H9 (cell line): ENCODE measurements at regions not wholly inside any gene's neighbourhood (a gene's known extent, or its start where the extent isn't known, plus 50 kb on each side); places are given as distances from the start of the nearest gene placed in this dataset.

ENCODE experiments used
- DNase-seq: peaks from one replicate; pipeline ENCODE4 v3.0.0-alpha.2; 2017
- H2AFZ ChIP-seq: one replicate; pipeline ENCODE4 v1.6.1; 2013; ENCODE audit warnings: mild to moderate bottlenecking, low read length, control low read depth, moderate library complexity
- H2AK5ac ChIP-seq: 2 replicates; pipeline ENCODE4 v1.6.1; 2013; ENCODE audit warnings: low read length, control low read depth, mixed read lengths; ENCODE audit not compliant: insufficient read length
- H2BK120ac ChIP-seq: one replicate; pipeline ENCODE4 v1.6.1; 2013; ENCODE audit warnings: low read depth, mild to moderate bottlenecking, low read length, control low read depth, inconsistent platforms; ENCODE audit not compliant: poor library complexity, severe bottlenecking
- H2BK12ac ChIP-seq: 2 replicates; pipeline ENCODE4 v1.6.1; 2013; ENCODE audit warnings: low read length, control low read depth, mixed read lengths, low read depth; ENCODE audit not compliant: insufficient read length
- H2BK15ac ChIP-seq: 2 replicates; pipeline ENCODE4 v1.6.1; 2013; ENCODE audit warnings: low read depth, low read length, control low read depth
- H2BK20ac ChIP-seq: one replicate; pipeline ENCODE4 v1.6.1; 2013; ENCODE audit warnings: low read depth, mild to moderate bottlenecking, low read length, control low read depth, inconsistent platforms; ENCODE audit not compliant: poor library complexity, severe bottlenecking
- H2BK5ac ChIP-seq: 2 replicates; pipeline ENCODE4 v1.6.1; 2013; ENCODE audit warnings: low read length, control low read depth, mixed read lengths; ENCODE audit not compliant: insufficient read length
- H3K14ac ChIP-seq: 2 replicates; pipeline ENCODE4 v1.6.1; 2013; ENCODE audit warnings: low read length, control low read depth; ENCODE audit not compliant: insufficient read depth
- H3K18ac ChIP-seq: 2 replicates; pipeline ENCODE4 v1.6.1; 2013; ENCODE audit warnings: low read depth, mild to moderate bottlenecking, mixed read lengths, low read length, control low read depth; ENCODE audit not compliant: insufficient read length
- H3K23ac ChIP-seq: 2 replicates; pipeline ENCODE4 v1.6.1; 2013; ENCODE audit warnings: low read length, control low read depth, mixed read lengths, low read depth; ENCODE audit not compliant: insufficient read length
- H3K23me2 ChIP-seq: 2 replicates; pipeline ENCODE4 v1.6.1; 2013; ENCODE audit warnings: low read depth, mild to moderate bottlenecking, mixed read lengths, low read length, control low read depth; ENCODE audit not compliant: insufficient read length, poor library complexity, severe bottlenecking
- H3K27ac ChIP-seq: 2 replicates; pipeline ENCODE4 v1.5.1; 2013; ENCODE audit warnings: low read length, control low read depth, mixed read lengths, low read depth; ENCODE audit not compliant: insufficient read length
- H3K27me3 ChIP-seq: 2 replicates; pipeline ENCODE4 v1.6.1; 2013; ENCODE audit warnings: low read length, control low read depth, inconsistent platforms; ENCODE audit not compliant: insufficient read depth
- H3K4ac ChIP-seq: 2 replicates; pipeline ENCODE4 v1.6.1; 2013; ENCODE audit warnings: low read depth, mild to moderate bottlenecking, control low read depth, inconsistent platforms, low read length, moderate library complexity
- H3K4me1 ChIP-seq: 2 replicates; pipeline ENCODE4 v1.6.1; 2013; ENCODE audit warnings: low read length, control low read depth, inconsistent platforms; ENCODE audit not compliant: insufficient read depth
- H3K4me2 ChIP-seq: 2 replicates; pipeline ENCODE4 v1.6.1; 2013; ENCODE audit warnings: low read length, control low read depth, mixed read lengths; ENCODE audit not compliant: insufficient read length, insufficient read depth
- H3K56ac ChIP-seq: 2 replicates; pipeline ENCODE4 v1.6.1; 2013; ENCODE audit warnings: low read depth, mild to moderate bottlenecking, mixed read lengths, low read length, control low read depth; ENCODE audit not compliant: insufficient read length
- H3K79me1 ChIP-seq: 2 replicates; pipeline ENCODE4 v1.6.1; 2013; ENCODE audit warnings: low read depth, mild to moderate bottlenecking, moderate library complexity, low read length, control low read depth, inconsistent platforms; ENCODE audit not compliant: insufficient read depth, poor library complexity, severe bottlenecking
- H3K79me2 ChIP-seq: 2 replicates; pipeline ENCODE4 v1.6.1; 2013; ENCODE audit warnings: low read length, control low read depth, inconsistent platforms; ENCODE audit not compliant: insufficient read depth
- H3K9ac ChIP-seq: 2 replicates; pipeline ENCODE4 v1.6.1; 2013; ENCODE audit warnings: low read length, control low read depth, mixed read lengths; ENCODE audit not compliant: insufficient read length; ENCODE audit errors: extremely low read depth
- H3K9me3 ChIP-seq: one replicate; pipeline ENCODE4 v1.6.1; 2013; ENCODE audit warnings: low read depth, low read length, inconsistent platforms; ENCODE audit not compliant: control insufficient read depth
- H3T11ph ChIP-seq: one replicate; pipeline ENCODE4 v1.6.1; 2013; ENCODE audit warnings: mild to moderate bottlenecking, low read length, control low read depth, inconsistent platforms
- H4K20me1 ChIP-seq: one replicate; pipeline ENCODE4 v1.6.1; 2013; ENCODE audit not compliant: control insufficient read depth, insufficient read length, insufficient read depth
- H4K5ac ChIP-seq: 2 replicates; pipeline ENCODE4 v1.6.1; 2013; ENCODE audit warnings: low read depth, mild to moderate bottlenecking, mixed read lengths, low read length, control low read depth; ENCODE audit not compliant: insufficient read length
- H4K8ac ChIP-seq: replicated peaks from 2 replicates; pipeline ENCODE4 v1.6.1; 2013; ENCODE audit warnings: low read length, control low read depth, mixed read lengths, low read depth; ENCODE audit not compliant: insufficient read length
- H4K91ac ChIP-seq: 2 replicates; pipeline ENCODE4 v1.6.1; 2013; ENCODE audit warnings: low read depth, mild to moderate bottlenecking, moderate library complexity, mixed read lengths, low read length, control low read depth; ENCODE audit not compliant: insufficient read length
- H3K27ac Mint-ChIP-seq, 3 experiments: 2 replicates in 2 of 3; 3 replicates in 1 of 3; pipeline ENCODE4 v1.8.0; 2020 to 2021; ENCODE audit warnings: mixed read lengths in 3 of 3, mild to moderate bottlenecking in 1 of 3, moderate library complexity in 1 of 3
- H3K27me3 Mint-ChIP-seq: 2 replicates; pipeline ENCODE4 v1.8.0; 2021; ENCODE audit warnings: low read depth, mild to moderate bottlenecking, moderate library complexity, mixed read lengths
- H3K36me3 Mint-ChIP-seq, 3 experiments: 2 replicates in 2 of 3; 3 replicates in 1 of 3; pipeline ENCODE4 v1.8.0; 2020 to 2021; ENCODE audit warnings: low read depth in 3 of 3, mixed read lengths in 3 of 3; ENCODE audit not compliant: insufficient read depth in 1 of 3
- H3K4me1 Mint-ChIP-seq, 2 experiments: 2 replicates each; pipeline ENCODE4 v1.8.0; 2020; ENCODE audit warnings: mixed read lengths in 2 of 2
- H3K4me3 Mint-ChIP-seq, 2 experiments: 2 replicates in 1 of 2; 3 replicates in 1 of 2; pipeline ENCODE4 v1.8.0; 2020 to 2021; ENCODE audit warnings: mild to moderate bottlenecking in 2 of 2, mixed read lengths in 2 of 2, moderate library complexity in 1 of 2
- H3K9me3 Mint-ChIP-seq, 2 experiments: 2 replicates in 1 of 2; 3 replicates in 1 of 2; pipeline ENCODE4 v1.8.0; 2020; ENCODE audit warnings: mild to moderate bottlenecking in 2 of 2, mixed read lengths in 2 of 2, moderate library complexity in 1 of 2
- WGBS: extraction: QIAGEN DNeasy Blood & Tissue Kit; methylation state at CpG from one replicate; pipeline ENCODE4 v1.1.7; 2013; ENCODE audit warnings: missing lambda C conversion rate, low lambda C conversion rate, mixed read lengths; ENCODE audit not compliant: insufficient read length; ENCODE audit errors: extremely low coverage; 5-methylcytosine and 5-hydroxymethylcytosine counted together
- TF ChIP-seq, protein P1 (sequence below): fragments of 200-600 bp; sonication (generic); conservative IDR thresholded peaks from 3 replicates; pipeline ENCODE4 v1.8.0; 2021; ENCODE audit warnings: antibody characterized with exemption, mild to moderate bottlenecking

DNA sequence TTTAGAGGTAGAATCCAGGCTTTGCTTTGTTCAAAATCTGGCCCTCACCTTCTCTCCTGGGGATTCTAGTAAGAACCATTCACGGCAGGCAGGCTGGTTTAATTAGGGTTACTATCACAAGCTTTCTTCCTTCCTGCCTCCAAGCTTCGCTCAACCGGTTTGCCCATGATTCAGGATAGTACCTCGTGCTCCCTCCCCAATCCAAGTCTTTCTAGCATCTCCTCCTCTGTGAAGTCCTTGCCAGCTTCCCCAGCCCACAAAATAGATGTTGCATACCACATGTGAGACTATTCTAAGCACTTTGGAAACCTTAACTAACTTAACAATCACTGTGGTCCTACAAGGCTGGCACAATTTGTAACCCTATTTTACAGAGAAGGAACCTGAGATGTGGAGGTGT, 135.1 kb downstream of the SOCS6 start:
- no peak overlapping the region for H4K5ac ChIP-seq
- no peak overlapping the region for H2AFZ ChIP-seq
- no peaks in the 10 kb centered on the region for H3K23me2 ChIP-seq
- no peak overlapping the region for H3K14ac ChIP-seq
- H3K18ac ChIP-seq, result no peak overlapping the region
- H3K23ac ChIP-seq, result no peak overlapping the region
- no peaks in the 10 kb centered on the region for H3K27me3 Mint-ChIP-seq
- no peak for DNase-seq
- H3K9me3 Mint-ChIP-seq, result no peaks in the 10 kb centered on the region
- H4K91ac ChIP-seq, result no peak overlapping the region
- H3T11ph ChIP-seq, result no peak overlapping the region
- no peak overlapping the region for H2BK120ac ChIP-seq
- H3K27ac Mint-ChIP-seq, result 0 out of 7 replicates have a peak overlapping the region, but pooled peaks of 2 of the 3 experiments have one; percentile 1 to 49
- no peak overlapping the region for H3K4me2 ChIP-seq
- H2BK5ac ChIP-seq, result no peak overlapping the region
- H3K9ac ChIP-seq, result no peak overlapping the region
- no peak overlapping the region for H3K4ac ChIP-seq
- no peaks in the 10 kb centered on the region for H3K79me2 ChIP-seq
- H3K36me3 Mint-ChIP-seq, result no peaks in the 10 kb centered on the region
- no peak overlapping the region for H2BK15ac ChIP-seq
- H3K4me3 Mint-ChIP-seq, result no peak overlapping the region
- TF ChIP-seq, protein P1, sequence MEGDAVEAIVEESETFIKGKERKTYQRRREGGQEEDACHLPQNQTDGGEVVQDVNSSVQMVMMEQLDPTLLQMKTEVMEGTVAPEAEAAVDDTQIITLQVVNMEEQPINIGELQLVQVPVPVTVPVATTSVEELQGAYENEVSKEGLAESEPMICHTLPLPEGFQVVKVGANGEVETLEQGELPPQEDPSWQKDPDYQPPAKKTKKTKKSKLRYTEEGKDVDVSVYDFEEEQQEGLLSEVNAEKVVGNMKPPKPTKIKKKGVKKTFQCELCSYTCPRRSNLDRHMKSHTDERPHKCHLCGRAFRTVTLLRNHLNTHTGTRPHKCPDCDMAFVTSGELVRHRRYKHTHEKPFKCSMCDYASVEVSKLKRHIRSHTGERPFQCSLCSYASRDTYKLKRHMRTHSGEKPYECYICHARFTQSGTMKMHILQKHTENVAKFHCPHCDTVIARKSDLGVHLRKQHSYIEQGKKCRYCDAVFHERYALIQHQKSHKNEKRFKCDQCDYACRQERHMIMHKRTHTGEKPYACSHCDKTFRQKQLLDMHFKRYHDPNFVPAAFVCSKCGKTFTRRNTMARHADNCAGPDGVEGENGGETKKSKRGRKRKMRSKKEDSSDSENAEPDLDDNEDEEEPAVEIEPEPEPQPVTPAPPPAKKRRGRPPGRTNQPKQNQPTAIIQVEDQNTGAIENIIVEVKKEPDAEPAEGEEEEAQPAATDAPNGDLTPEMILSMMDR, result no peak
- H2BK12ac ChIP-seq, result no peak overlapping the region
- peaks cover 3% of the 10 kb centered on the region; the same call in 1 of the 2 replicates for H3K4me1 ChIP-seq
- H4K8ac ChIP-seq, result no peak overlapping the region
- no peak overlapping the region for H3K27ac ChIP-seq
- no peak overlapping the region for H2AK5ac ChIP-seq
- WGBS, result no CpG with 5 or more reads among the region's 4 CpGs
- H3K56ac ChIP-seq, result no peak overlapping the region
- H3K27me3 ChIP-seq, result no peaks in the 10 kb centered on the region
- no peaks in the 10 kb centered on the region for H3K9me3 ChIP-seq
- H4K20me1 ChIP-seq, result no peaks in the 10 kb centered on the region
- peaks cover 29 to 31% of the 10 kb centered on the region in 2 experiments for H3K4me1 Mint-ChIP-seq
- H2BK20ac ChIP-seq, result no peak overlapping the region
- no peaks in the 10 kb centered on the region for H3K79me1 ChIP-seq
